GM12891 (cell line): ENCODE measurements at regions not wholly inside any gene's neighbourhood (a gene's known extent, or its start where the extent isn't known, plus 50 kb on each side); places are given as distances from the start of the nearest gene placed in this dataset.
A peak's percentile ranks its signal among the peaks of the same experiment; 100 is the strongest.

Source experiments
- DNase-seq: peaks from one replicate; pipeline ENCODE4 v3.0.0; 2011; ENCODE audit warnings: low spot score; ENCODE audit not compliant: insufficient read length
- FAIRE-seq: peaks from 2 replicates; lab custom pipeline; 2011; peaks lifted over from hg19 to GRCh38; lab: Jason Lieb, UNC
- PAX5 ChIP-seq: IDR thresholded peaks from 2 replicates; pipeline ENCODE4 v1.6.1; 2011; ENCODE audit warnings: low read length, moderate library complexity, mild to moderate bottlenecking; ENCODE audit not compliant: insufficient read depth, severe bottlenecking
- POLR2A ChIP-seq: IDR thresholded peaks from 2 replicates; pipeline ENCODE4 v1.6.1; 2011; ENCODE audit warnings: low read depth, low read length, control low read depth
- POLR2AphosphoS5 ChIP-seq: IDR thresholded peaks from 2 replicates; pipeline ENCODE4 v1.6.1; 2011; ENCODE audit warnings: low read depth, low read length, control low read depth
- POU2F2 ChIP-seq: IDR thresholded peaks from 2 replicates; pipeline ENCODE4 v1.6.1; 2011; ENCODE audit warnings: low read depth, mild to moderate bottlenecking, control low read depth, low read length, moderate library complexity
- SPI1 ChIP-seq: IDR thresholded peaks from 2 replicates; pipeline ENCODE4 v1.6.1; 2011; ENCODE audit warnings: low read depth, low read length, control low read depth
- TAF1 ChIP-seq: IDR thresholded peaks from 2 replicates; pipeline ENCODE4 v1.6.1; 2011; ENCODE audit warnings: low read depth, low read length, control low read depth

- no peak for TF ChIP-seq POU2F2
- no peak for TF ChIP-seq POLR2A
- TF ChIP-seq PAX5: no peak
- no peak for TF ChIP-seq TAF1
- no peak for TF ChIP-seq SPI1
- no peak for TF ChIP-seq POLR2AphosphoS5
- DNase-seq (no peak), FAIRE-seq (no peak)
Observed at GRCh38 chrX:128931071-128931470, 592.2 kb downstream of the SMARCA1 start.

DNA sequence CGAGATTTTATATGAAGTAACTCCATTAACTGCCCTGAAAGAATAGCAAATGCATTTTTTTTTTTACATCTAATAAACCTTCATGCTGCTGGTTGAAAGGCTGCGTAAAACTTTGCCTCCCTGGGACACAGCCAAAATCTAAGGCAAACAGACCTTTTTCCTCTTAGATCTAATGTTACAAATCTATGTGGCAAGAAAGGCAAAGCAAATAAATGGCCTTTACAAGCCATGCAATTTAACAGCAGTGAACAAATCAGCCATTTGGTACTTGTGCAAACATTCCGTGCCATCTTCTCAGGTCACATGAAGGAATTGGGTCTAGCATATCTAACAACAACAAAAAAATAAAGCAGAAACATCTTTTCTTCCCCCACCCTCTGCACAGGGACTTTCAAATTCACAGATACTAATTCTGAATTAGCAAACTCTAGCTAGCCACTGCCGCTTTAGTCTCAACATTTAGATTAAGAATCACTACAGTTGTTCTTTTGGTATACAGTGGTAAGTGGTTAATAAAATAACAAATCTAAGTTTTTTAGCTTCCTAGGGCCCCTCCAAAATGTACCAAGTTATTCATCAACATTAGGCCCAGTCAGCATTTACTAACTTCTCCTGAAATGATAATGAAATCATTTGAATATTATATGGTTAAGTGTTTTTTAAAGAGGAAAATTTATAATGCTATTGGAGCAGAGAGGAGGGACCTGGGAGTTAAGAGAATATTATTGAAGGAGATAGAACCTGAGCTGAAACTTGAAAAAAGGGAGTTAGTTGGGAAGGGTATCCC lies 593.8 kb downstream of the SMARCA1 start:
- TF ChIP-seq POLR2A (no peak), PAX5 (no peak), POLR2AphosphoS5 (no peak), TAF1 (no peak), SPI1 (no peak), POU2F2 (no peak)
- FAIRE-seq (no peak), DNase-seq (no peak)

- FAIRE-seq (no peak), DNase-seq (no peak)
- no peak for TF ChIP-seq SPI1
- no peak for TF ChIP-seq POLR2A
- no peak for TF ChIP-seq POU2F2
- TF ChIP-seq TAF1: no peak
- no peak for TF ChIP-seq POLR2AphosphoS5
- no peak for TF ChIP-seq PAX5
Observed at GRCh38 chrX:128928636-128929035, 594.7 kb downstream of the SMARCA1 start.

DNA sequence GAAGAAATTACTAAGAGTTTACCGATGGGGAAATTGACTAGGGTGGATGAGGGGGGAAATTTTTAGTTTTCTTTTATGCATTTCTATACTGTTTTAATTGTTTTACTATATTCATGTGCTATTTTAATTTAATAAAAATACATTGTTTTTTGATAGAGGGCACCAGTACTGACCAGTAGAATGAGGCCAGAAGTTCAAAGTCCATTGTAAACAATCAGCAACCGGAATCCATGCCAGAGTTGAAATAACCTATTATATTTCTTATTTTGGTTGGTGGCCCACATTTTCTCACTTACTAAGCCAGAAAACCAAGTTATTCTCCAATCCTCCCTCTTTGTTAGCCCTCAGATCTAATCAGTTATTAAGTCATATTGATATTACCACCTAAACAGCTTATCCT lies 595.9 kb downstream of the SMARCA1 start:
- TF ChIP-seq POLR2A (no peak), PAX5 (no peak)
- no peak for FAIRE-seq

DNA sequence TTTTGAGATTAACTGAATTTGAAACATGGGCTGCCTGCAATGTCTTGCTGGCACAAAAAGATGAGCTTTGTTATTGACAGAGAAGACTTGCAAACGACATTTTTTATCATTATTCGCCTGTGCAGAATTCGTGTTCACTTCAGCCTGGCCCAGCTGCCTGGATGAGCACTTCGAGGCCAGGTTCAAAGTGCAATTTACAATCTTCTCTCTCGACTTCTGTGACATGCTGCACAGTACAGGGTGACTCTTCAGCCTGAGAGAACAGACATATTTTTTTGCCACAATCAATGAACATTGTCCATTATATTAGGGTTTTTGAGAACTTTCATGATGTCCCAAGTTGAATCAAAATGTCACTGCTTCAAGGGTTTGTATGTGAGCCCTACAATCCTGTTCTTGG lies 616.5 kb downstream of the SMARCA1 start:
- FAIRE-seq (no peak), DNase-seq (no peak)

More for the DNA sequence above, 595.9 kb downstream of the SMARCA1 start:
- no peak for DNase-seq

GRCh38 chrX:128901018-128901417 lies 622.3 kb downstream of the SMARCA1 start:
- FAIRE-seq: no peak
- no peak for TF ChIP-seq POLR2A

More for the DNA sequence above, 616.5 kb downstream of the SMARCA1 start:
- no peak for TF ChIP-seq SPI1
- TF ChIP-seq TAF1: no peak

GRCh38 chrX:128897621-128898020 lies 625.7 kb downstream of the SMARCA1 start:
- FAIRE-seq: no peak
- no peak for DNase-seq
- TF ChIP-seq POLR2A (no peak), TAF1 (no peak), PAX5 (no peak), POLR2AphosphoS5 (no peak), SPI1 (no peak), POU2F2 (no peak)

More at GRCh38 chrX:128901018-128901417, 622.3 kb downstream of the SMARCA1 start:
- DNase-seq: no peak

DNA sequence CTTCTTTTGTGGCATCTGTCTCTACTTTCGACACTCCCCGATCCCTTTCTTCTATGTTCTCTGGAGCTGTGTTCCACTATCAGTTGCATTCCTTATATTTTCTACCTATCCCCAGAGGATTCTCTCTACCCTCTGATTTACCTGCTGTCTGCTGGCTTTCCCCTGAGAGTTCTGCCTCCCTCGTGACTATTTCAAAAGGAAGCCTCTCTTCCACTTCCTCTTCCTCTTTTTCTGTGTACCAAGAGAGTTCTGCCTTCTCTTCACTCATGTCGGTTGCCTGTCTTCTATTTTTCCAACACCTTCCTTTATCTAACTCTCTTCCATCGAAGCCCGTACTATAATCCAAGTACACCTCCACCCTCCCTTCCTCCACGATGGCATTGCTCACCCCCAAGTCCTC lies 631.7 kb downstream of the SMARCA1 start:
- DNase-seq (no peak), FAIRE-seq (no peak)
- TF ChIP-seq SPI1: peak; percentile 34; the same call in 1 of the 2 replicates
- TF ChIP-seq TAF1: no peak

DNA sequence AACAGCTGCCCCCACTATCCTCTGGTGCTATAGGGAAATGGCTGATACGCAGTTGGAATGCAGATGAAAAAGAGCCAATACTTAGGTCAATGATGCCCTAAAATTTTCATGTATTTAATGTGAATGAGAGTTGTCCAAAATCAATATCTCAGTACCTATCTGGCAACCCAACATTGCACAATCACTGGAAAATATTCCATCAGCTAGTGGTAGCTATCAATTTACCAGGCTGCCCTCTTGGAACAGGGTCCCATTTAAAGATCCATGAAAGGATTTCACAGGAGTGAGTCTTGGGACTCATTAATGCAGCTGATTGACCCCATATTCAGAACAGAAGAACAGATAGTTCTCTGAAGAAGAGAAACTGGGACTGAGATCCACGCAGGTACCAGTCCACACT lies 638.9 kb downstream of the SMARCA1 start:
- FAIRE-seq: no peak
- no peak for DNase-seq
- TF ChIP-seq SPI1 (no peak), TAF1 (no peak), POLR2AphosphoS5 (no peak), POLR2A (no peak), POU2F2 (no peak), PAX5 (no peak)

DNA sequence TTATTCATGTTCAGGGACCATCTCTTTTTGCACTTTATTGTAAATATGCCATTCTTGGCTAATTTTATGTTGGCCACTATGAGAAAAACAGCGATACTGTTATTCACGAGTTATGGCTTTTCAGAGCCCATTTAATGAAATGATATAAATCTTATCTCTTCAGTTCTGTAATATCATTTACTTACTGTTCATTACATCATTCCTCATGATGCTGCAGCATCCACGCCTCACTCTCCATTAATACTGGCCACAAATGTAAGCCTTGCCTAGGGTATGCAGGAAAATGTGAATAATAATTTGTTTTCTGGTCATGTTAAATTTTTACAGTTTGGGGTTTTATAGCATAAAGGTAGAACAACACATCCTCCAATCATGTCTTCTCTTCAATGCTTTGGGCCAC lies 639.6 kb downstream of the SMARCA1 start:
- no peak for DNase-seq
- no peak for TF ChIP-seq POLR2A
- TF ChIP-seq POLR2AphosphoS5: no peak
- TF ChIP-seq SPI1: no peak
- no peak for TF ChIP-seq PAX5
- no peak for TF ChIP-seq TAF1
- TF ChIP-seq POU2F2: no peak
- FAIRE-seq: no peak

DNA sequence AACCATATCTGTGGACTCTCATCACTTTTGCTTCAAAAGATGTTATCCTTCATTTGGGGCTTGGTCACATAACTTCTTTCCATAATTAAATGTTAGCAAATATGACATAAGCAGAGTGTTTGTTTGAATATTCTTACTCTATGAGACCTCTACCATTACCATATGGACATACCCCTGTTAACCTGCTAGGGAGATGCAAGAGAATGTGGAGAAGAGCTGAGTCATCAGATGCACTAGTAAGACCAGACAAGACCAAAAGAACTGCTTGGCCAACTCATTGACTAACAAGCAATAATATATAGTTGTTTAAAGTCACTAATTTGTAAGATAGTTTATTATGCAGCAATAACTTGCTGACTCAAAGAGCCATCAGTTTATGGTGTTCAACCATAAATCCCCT lies 652.9 kb downstream of the SMARCA1 start:
- FAIRE-seq (no peak), DNase-seq (no peak)
- no peak for TF ChIP-seq TAF1
- TF ChIP-seq SPI1: no peak
- TF ChIP-seq POLR2A: no peak
- TF ChIP-seq POU2F2: no peak
- TF ChIP-seq PAX5: no peak
- TF ChIP-seq POLR2AphosphoS5: no peak
